ENCODE measurements at regions not wholly inside any gene's neighbourhood (a gene's known extent, or its start where the extent isn't known, plus 50 kb on each side); places are given as distances from the start of the nearest gene placed in this dataset.

GRCh38 chr19:30824809-30825208, 452.6 kb downstream of the ZNF536 start:
- Histone ChIP-seq H3K4ac (ENCODE audit: low read depth, low read length) (no peak overlapping the region), H3K4me2 (ENCODE audit: insufficient read depth, insufficient read length, low read length) (no peak overlapping the region), H3K9me3 (ENCODE audit: control insufficient read depth, low read depth, low read length) (no peaks in the 10 kb centered on the region), H3K79me1 (ENCODE audit: insufficient read depth, low read depth, low read length, poor library complexity, severe bottlenecking) (no peaks in the 10 kb centered on the region), H2BK12ac (ENCODE audit: insufficient read length, low read depth, low read length) (no peak overlapping the region), H3K23me2 (ENCODE audit: insufficient read length, low read depth, low read length, poor library complexity, severe bottlenecking) (no peaks in the 10 kb centered on the region), H3K18ac (ENCODE audit: insufficient read length, low read depth, low read length) (no peak overlapping the region), H2BK15ac (ENCODE audit: low read depth, low read length) (no peak overlapping the region), H3K4me1 (ENCODE audit: insufficient read depth, low read length) (no peaks in the 10 kb centered on the region), H3K14ac (ENCODE audit: insufficient read depth, low read length) (no peak overlapping the region), H2AFZ (ENCODE audit: low read length) (no peak overlapping the region), H3K56ac (ENCODE audit: insufficient read length, low read depth, low read length) (no peak overlapping the region), H4K20me1 (ENCODE audit: control insufficient read depth, insufficient read depth, insufficient read length) (no peaks in the 10 kb centered on the region), H3K27me3 (ENCODE audit: insufficient read depth, low read length) (no peaks in the 10 kb centered on the region), H3K79me2 (ENCODE audit: insufficient read depth, low read length) (no peaks in the 10 kb centered on the region), H2AK5ac (ENCODE audit: insufficient read length, low read length) (no peak overlapping the region), H4K91ac (ENCODE audit: insufficient read length, low read depth, low read length) (no peak overlapping the region), H3T11ph (ENCODE audit: low read length) (no peak overlapping the region), H2BK20ac (ENCODE audit: low read depth, low read length, poor library complexity, severe bottlenecking) (no peak overlapping the region), H2BK5ac (ENCODE audit: insufficient read length, low read length) (no peak overlapping the region), H4K5ac (ENCODE audit: insufficient read length, low read depth, low read length) (no peak overlapping the region), H4K8ac (replicated peaks; ENCODE audit: insufficient read length, low read depth, low read length) (no peak overlapping the region), H2BK120ac (ENCODE audit: low read depth, low read length, poor library complexity, severe bottlenecking) (no peak overlapping the region), H3K27ac (ENCODE audit: insufficient read length, low read depth, low read length) (no peak overlapping the region), H3K23ac (ENCODE audit: insufficient read length, low read depth, low read length) (no peak overlapping the region), H3K9ac (ENCODE audit: extremely low read depth, insufficient read length, low read length) (no peak overlapping the region)
- Mint-ChIP-seq H3K27ac (no peak overlapping the region), H3K9me3 (peaks cover 8 to 11% of the 10 kb centered on the region in 2 experiments; a peak in 3 of 5 replicates), H3K36me3 (ENCODE audit: insufficient read depth in 1 of 3, low read depth in 3 of 3) (peaks cover 0 to 1% (median 0%) of the 10 kb centered on the region in 3 experiments; a peak in 1 of 7 replicates), H3K4me1 (no peaks in the 10 kb centered on the region), H3K4me3 (no peak overlapping the region), H3K27me3 (ENCODE audit: low read depth) (no peaks in the 10 kb centered on the region)
- DNase-seq: no peak
- WGBS (ENCODE audit: extremely low coverage, insufficient read length, low lambda C conversion rate): 100% methylated on average over 1 of the region's 2 CpGs
- TF ChIP-seq, protein P1, sequence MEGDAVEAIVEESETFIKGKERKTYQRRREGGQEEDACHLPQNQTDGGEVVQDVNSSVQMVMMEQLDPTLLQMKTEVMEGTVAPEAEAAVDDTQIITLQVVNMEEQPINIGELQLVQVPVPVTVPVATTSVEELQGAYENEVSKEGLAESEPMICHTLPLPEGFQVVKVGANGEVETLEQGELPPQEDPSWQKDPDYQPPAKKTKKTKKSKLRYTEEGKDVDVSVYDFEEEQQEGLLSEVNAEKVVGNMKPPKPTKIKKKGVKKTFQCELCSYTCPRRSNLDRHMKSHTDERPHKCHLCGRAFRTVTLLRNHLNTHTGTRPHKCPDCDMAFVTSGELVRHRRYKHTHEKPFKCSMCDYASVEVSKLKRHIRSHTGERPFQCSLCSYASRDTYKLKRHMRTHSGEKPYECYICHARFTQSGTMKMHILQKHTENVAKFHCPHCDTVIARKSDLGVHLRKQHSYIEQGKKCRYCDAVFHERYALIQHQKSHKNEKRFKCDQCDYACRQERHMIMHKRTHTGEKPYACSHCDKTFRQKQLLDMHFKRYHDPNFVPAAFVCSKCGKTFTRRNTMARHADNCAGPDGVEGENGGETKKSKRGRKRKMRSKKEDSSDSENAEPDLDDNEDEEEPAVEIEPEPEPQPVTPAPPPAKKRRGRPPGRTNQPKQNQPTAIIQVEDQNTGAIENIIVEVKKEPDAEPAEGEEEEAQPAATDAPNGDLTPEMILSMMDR (conservative IDR thresholded peaks at IDR 0.05): no peak

All from H9 (cell line).